Progenitor cell of endocrine pancreas (in vitro differentiated cells): ENCODE measurements at regions not wholly inside any gene's neighbourhood (a gene's known extent, or its start where the extent isn't known, plus 50 kb on each side); places are given as distances from the start of the nearest gene placed in this dataset.

Experiments used
- DNase-seq: peaks from one replicate; pipeline ENCODE4 v3.0.0; 2021; ENCODE audit warnings: low spot score; ENCODE audit not compliant: unreplicated experiment
- H3K27ac Mint-ChIP-seq: 2 replicates; pipeline ENCODE4 v1.8.0; 2021; ENCODE audit warnings: mild to moderate bottlenecking, moderate library complexity, mixed read lengths
- H3K27me3 Mint-ChIP-seq: 2 replicates; pipeline ENCODE4 v1.8.0; 2021; ENCODE audit warnings: mixed read lengths
- H3K36me3 Mint-ChIP-seq: 2 replicates; pipeline ENCODE4 v1.8.0; 2022; ENCODE audit warnings: mixed read lengths; ENCODE audit not compliant: insufficient read depth
- H3K4me1 Mint-ChIP-seq: 2 replicates; pipeline ENCODE4 v1.8.0; 2021; ENCODE audit warnings: low read depth, mixed read lengths
- H3K4me3 Mint-ChIP-seq: 2 replicates; pipeline ENCODE4 v1.8.0; 2021; ENCODE audit warnings: low read depth, mild to moderate bottlenecking, moderate library complexity, mixed read lengths
- H3K9me3 Mint-ChIP-seq: 2 replicates; pipeline ENCODE4 v1.8.0; 2021; ENCODE audit warnings: low read depth, mixed read lengths
- CTCF ChIP-seq: fragments of 200-600 bp; sonication (generic); IDR thresholded peaks from one replicate; pipeline ENCODE4 v1.5.0; 2021; ENCODE audit warnings: antibody characterized with exemption, mild to moderate bottlenecking; ENCODE audit not compliant: unreplicated experiment

- DNase-seq, result no peak
- Mint-ChIP-seq H3K4me3 (no peak overlapping the region), H3K4me1 (no peaks in the 10 kb centered on the region), H3K36me3 (no peaks in the 10 kb centered on the region), H3K27me3 (no peaks in the 10 kb centered on the region), H3K9me3 (peaks cover 2% of the 10 kb centered on the region), H3K27ac (no peak overlapping the region)
- no peak for TF ChIP-seq CTCF
Observed at GRCh38 chr5:26439121-26439520, 599.3 kb downstream of the CDH9 start.

GRCh38 chr5:26434688-26435087, 603.7 kb downstream of the CDH9 start:
- Mint-ChIP-seq H3K27me3 (no peaks in the 10 kb centered on the region), H3K4me1 (no peaks in the 10 kb centered on the region), H3K27ac (no peak overlapping the region), H3K36me3 (no peaks in the 10 kb centered on the region), H3K4me3 (no peak overlapping the region), H3K9me3 (peaks cover 2% of the 10 kb centered on the region)
- no peak for TF ChIP-seq CTCF
- DNase-seq, result no peak

- H3K4me1 Mint-ChIP-seq, result no peaks in the 10 kb centered on the region
- peaks cover 2% of the 10 kb centered on the region for H3K9me3 Mint-ChIP-seq
- H3K36me3 Mint-ChIP-seq, result no peaks in the 10 kb centered on the region
- DNase-seq, result no peak
- H3K27ac Mint-ChIP-seq, result no peak overlapping the region
- no peak for TF ChIP-seq CTCF
- H3K4me3 Mint-ChIP-seq, result no peak overlapping the region
- no peaks in the 10 kb centered on the region for H3K27me3 Mint-ChIP-seq
Observed at GRCh38 chr5:26432386-26432785, 606.0 kb downstream of the CDH9 start.

GRCh38 chr5:26430323-26430722, 608.1 kb downstream of the CDH9 start:
- Mint-ChIP-seq H3K4me1 (no peaks in the 10 kb centered on the region), H3K27ac (no peak overlapping the region), H3K27me3 (no peaks in the 10 kb centered on the region), H3K4me3 (no peak overlapping the region), H3K9me3 (peaks cover 2% of the 10 kb centered on the region), H3K36me3 (no peaks in the 10 kb centered on the region)
- TF ChIP-seq CTCF, result no peak
- DNase-seq, result no peak

GRCh38 chr5:26427281-26427680, 611.1 kb downstream of the CDH9 start:
- H3K27ac Mint-ChIP-seq, result no peak overlapping the region
- no peak for DNase-seq
- H3K27me3 Mint-ChIP-seq, result no peaks in the 10 kb centered on the region
- TF ChIP-seq CTCF, result no peak
- H3K9me3 Mint-ChIP-seq, result no peaks in the 10 kb centered on the region
- H3K36me3 Mint-ChIP-seq, result no peaks in the 10 kb centered on the region
- no peaks in the 10 kb centered on the region for H3K4me1 Mint-ChIP-seq
- no peak overlapping the region for H3K4me3 Mint-ChIP-seq
